GM10266 (cell line): ENCODE measurements at regions not wholly inside any gene's neighbourhood (a gene's known extent, or its start where the extent isn't known, plus 50 kb on each side); places are given as distances from the start of the nearest gene placed in this dataset.
"Not testable (repeated sequence)": the region's sequence is repeated elsewhere in the genome, so short reads cannot be mapped to it uniquely, and the experiment has no call there.

ENCODE experiments used
- DNase-seq: peaks from one replicate; pipeline ENCODE4 v3.0.0; 2012; ENCODE audit errors: extremely low spot score
- TF ChIP-seq, protein P1 (sequence below): IDR thresholded peaks from 2 replicates; pipeline ENCODE4 v1.5.1; 2012; ENCODE audit warnings: mild to moderate bottlenecking, low read depth; ENCODE audit not compliant: control insufficient read depth, insufficient read depth; ENCODE audit errors: missing control alignments

DNA sequence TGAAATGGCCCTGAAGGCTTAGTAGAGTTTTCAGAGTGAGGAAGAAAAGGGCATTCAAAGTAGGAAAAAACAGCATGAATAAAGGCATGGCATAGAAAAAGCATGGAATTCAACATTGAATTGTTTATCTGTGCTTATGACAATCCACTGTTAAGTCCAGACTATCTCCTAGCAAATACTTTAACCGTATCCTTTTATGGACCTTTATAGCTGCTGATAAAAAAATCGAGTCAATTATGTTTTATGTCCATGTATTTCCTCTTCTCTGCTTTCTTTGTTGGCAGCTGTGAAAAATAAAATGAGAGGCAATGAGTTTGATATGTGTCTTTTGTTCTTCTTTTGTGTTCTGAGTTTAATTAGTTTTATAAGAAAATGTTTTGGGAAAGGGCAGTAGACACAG lies 70.4 kb downstream of the TDRD15 start:
- TF ChIP-seq, protein P1, sequence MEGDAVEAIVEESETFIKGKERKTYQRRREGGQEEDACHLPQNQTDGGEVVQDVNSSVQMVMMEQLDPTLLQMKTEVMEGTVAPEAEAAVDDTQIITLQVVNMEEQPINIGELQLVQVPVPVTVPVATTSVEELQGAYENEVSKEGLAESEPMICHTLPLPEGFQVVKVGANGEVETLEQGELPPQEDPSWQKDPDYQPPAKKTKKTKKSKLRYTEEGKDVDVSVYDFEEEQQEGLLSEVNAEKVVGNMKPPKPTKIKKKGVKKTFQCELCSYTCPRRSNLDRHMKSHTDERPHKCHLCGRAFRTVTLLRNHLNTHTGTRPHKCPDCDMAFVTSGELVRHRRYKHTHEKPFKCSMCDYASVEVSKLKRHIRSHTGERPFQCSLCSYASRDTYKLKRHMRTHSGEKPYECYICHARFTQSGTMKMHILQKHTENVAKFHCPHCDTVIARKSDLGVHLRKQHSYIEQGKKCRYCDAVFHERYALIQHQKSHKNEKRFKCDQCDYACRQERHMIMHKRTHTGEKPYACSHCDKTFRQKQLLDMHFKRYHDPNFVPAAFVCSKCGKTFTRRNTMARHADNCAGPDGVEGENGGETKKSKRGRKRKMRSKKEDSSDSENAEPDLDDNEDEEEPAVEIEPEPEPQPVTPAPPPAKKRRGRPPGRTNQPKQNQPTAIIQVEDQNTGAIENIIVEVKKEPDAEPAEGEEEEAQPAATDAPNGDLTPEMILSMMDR: no peak
- no peak for DNase-seq

DNA sequence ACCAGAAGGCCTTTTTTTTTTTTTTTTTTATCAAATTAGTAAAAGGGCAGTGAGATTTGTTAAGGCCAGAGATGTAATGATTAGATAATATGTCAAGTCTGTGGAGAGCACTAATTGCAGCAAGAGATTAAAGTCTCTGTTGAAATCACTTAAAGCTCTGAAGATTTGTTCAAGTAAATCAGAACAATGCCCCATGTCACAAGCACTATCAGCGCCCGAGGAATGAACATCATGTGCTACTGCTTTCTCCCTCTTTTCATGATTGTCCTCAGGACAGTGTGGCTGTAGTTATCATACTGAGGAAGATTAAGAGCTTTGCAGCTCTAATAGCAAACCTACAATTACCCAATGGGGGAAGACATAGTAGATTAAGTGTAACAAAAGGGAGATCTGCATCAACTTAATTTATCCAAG lies 71.1 kb downstream of the TDRD15 start:
- no peak for DNase-seq

DNA sequence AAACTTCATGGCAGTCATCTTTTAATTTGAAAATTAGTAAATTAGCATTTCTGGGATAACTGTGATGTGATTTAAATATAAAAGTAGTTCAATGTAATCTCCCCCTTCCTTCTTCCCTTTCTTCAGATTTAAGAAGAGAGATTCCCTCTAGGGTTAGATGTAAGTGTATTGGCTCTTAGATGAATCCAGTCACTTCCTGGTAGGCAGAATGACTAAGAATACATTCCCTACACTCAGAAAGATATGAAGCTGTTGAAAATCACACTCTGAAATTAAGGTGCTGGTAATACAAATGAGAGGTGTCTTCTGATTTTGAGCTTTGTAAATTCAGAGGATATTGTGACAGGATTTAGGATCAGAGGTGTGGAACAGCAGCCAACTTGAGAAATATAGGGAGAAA lies 71.6 kb downstream of the TDRD15 start:
- TF ChIP-seq, protein P1: no peak
- DNase-seq: no peak

More for the DNA sequence above, 71.1 kb downstream of the TDRD15 start:
- TF ChIP-seq, protein P1: no peak

DNA sequence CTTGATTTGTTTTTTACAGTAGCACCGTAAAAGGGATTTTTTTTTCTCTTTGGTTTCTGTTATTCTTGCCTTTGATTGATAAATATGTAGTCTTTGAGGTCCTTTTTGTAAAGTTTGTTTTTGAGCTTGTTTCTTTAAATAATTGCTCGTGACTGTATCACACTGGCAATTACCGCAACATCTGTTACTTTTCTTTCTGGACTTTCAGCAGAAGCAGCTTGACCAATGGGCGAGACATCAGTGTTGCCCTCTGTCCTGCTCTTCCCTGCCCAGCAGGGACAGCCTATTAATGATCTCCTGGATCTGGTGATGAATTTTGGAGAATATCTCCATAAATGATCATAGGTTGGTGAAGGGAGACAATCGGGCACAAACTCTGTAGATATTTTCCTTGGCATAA lies 74.9 kb downstream of the TDRD15 start:
- TF ChIP-seq, protein P1: no peak
- no peak for DNase-seq

DNA sequence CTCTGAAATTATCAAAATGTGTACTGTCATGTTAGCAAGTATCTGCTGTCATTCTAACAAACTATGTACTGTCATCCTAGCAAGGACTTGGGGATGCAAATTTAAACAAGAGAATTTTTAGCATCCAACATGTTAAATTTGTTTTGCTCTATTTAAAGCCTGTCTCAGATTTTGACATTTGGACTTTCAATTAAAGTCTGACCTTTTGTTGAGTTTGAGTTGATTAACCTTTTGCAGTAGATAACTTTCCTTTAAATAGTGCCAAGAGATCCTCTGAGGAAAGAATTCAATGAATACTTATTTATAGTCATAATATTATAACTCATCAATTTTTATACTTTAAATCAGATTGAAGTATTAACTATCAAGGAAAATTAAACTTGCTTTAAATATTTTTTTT lies 80.2 kb downstream of the TDRD15 start:
- TF ChIP-seq, protein P1: no peak
- no peak for DNase-seq

DNA sequence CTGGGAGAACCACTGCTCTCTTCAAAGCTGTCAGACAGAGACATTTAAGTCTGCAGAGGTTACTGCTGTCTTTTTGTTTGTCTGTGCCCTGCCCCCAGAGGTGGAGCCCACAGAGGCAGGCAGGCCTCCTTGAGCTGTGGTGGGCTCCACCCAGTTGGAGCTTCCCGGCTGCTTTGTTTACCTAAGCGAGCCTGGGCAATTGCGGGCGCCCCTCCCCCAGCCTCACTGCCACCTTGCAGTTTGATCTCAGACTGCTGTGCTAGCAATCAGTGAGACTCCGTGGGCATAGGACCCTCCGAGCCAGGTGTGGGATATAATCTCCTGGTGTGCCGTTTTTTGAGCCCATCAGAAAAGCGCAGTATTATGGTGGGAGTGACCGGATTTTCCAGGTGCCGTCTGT lies 90.3 kb downstream of the TDRD15 start:
- DNase-seq: not testable (repeated sequence)

DNA sequence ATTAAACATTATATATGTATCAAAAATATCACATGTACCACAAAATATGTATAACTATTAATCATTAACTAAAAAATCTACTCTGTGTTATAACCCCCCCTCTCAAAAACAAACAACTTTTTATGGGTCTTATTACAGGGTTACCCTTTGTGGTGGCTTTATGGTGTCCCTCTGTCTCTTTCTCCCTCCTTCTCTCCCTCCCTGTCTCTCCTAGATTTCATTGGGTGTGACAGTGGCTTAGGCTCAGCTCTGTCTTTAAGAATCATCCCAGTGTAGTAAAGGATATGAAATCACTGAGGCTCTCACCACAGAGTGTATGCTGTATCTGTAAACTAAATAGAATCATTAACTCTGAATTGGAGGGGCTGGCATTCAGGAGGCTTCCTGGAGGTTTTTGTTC lies 93.7 kb downstream of the TDRD15 start:
- TF ChIP-seq, protein P1: no peak
- DNase-seq: no peak

DNA sequence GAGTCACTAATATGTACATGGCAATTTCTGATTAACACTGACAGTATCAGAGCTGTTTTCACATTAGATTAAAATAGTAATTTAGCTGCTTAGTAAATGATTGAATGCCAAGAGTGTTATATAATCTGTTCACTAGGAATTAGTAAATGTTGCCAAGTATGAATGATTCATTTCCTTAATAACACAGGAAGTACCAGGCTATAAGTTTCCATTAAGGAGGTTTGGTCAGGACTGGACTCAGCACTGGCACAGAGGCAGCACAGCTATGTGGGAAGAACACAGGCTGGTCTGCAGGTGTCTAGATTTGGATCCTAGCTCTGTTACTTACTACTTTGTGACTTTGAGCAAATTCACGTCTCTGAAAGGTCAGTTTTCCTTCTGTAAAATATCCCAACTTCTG lies 97.2 kb downstream of the TDRD15 start:
- no peak for DNase-seq
- TF ChIP-seq, protein P1: no peak
